Esophagus muscularis mucosa (tissue), 4 donors: ENCODE measurements at regions not wholly inside any gene's neighbourhood (a gene's known extent, or its start where the extent isn't known, plus 50 kb on each side); places are given as distances from the start of the nearest gene placed in this dataset.

Experiments
- EP300 ChIP-seq: sonication (generic); formaldehyde crosslinking; IDR thresholded peaks from one replicate; pipeline ENCODE4 v1.6.1; 2017; ENCODE audit warnings: antibody characterized with exemption
- POLR2AphosphoS5 ChIP-seq, 2 donors: sonication (generic); formaldehyde crosslinking; IDR thresholded peaks; one replicate each; pipeline ENCODE4 v1.6.1; 2017; ENCODE audit warnings: antibody characterized with exemption in 2 of 2
- TF ChIP-seq, protein P1 (sequence below), 3 experiments: fragments of 200-600 bp in 2 of 3; fragments of 450-650 bp in 1 of 3; sonication (generic) in 2 of 3; IDR thresholded peaks; one replicate each; pipeline ENCODE4 v1.5.1; 2017 to 2019; ENCODE audit warnings: antibody characterized with exemption in 3 of 3, mild to moderate bottlenecking in 2 of 3, moderate library complexity in 1 of 3

DNA sequence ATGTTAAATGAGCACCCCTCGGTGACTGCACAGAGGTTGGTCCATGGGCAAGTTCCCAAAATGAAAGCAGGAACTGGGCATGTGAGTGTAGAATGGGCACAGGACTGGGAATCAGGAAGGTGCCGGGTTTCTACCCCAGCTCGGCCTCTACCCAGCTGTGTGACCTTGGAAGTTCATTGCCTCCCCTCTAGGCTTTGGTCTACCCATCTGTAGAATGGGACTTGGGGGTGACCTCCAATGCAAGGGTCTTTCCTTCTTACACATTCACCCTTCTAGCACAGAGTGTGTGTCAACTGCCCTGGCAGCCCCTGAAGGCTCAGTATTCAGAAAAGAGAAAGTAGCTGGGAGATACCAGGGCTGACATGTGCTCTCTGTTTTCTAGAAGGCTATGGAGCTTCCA, 72.3 kb upstream of the PIAS1 start:
- TF ChIP-seq, protein P1, sequence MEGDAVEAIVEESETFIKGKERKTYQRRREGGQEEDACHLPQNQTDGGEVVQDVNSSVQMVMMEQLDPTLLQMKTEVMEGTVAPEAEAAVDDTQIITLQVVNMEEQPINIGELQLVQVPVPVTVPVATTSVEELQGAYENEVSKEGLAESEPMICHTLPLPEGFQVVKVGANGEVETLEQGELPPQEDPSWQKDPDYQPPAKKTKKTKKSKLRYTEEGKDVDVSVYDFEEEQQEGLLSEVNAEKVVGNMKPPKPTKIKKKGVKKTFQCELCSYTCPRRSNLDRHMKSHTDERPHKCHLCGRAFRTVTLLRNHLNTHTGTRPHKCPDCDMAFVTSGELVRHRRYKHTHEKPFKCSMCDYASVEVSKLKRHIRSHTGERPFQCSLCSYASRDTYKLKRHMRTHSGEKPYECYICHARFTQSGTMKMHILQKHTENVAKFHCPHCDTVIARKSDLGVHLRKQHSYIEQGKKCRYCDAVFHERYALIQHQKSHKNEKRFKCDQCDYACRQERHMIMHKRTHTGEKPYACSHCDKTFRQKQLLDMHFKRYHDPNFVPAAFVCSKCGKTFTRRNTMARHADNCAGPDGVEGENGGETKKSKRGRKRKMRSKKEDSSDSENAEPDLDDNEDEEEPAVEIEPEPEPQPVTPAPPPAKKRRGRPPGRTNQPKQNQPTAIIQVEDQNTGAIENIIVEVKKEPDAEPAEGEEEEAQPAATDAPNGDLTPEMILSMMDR (IDR thresholded peaks at IDR 0.05), result no peak
- TF ChIP-seq POLR2AphosphoS5 (IDR thresholded peaks at IDR 0.05) (no peak), EP300 (no peak)
